Brain microvascular endothelial cell (primary cell): ENCODE measurements at regions not wholly inside any gene's neighbourhood (a gene's known extent, or its start where the extent isn't known, plus 50 kb on each side); places are given as distances from the start of the nearest gene placed in this dataset.

Experiments
- DNase-seq: peaks from one replicate; pipeline ENCODE4 v3.0.0-alpha.2; 2020
- H3K27ac ChIP-seq: fragments of 250-450 bp; sonication (Bioruptor Pico); 2 replicates; pipeline ENCODE4 v1.5.1; 2020; ENCODE audit warnings: mild to moderate bottlenecking, moderate library complexity
- H3K27me3 ChIP-seq: fragments of 250-450 bp; sonication (Bioruptor Pico); replicated peaks from 2 replicates; pipeline ENCODE4 v1.5.1; 2020; ENCODE audit warnings: mild to moderate bottlenecking
- H3K36me3 ChIP-seq: fragments of 250-450 bp; sonication (Bioruptor Pico); replicated peaks from 2 replicates; pipeline ENCODE4 v1.5.1; 2020; ENCODE audit warnings: mild to moderate bottlenecking
- H3K4me3 ChIP-seq: 2 replicates; pipeline ENCODE4 v1.5.1; 2011; ENCODE audit warnings: low read depth, mild to moderate bottlenecking, control low read depth, low read length, moderate library complexity
- in situ Hi-C: cut with HindIII; loops from 2 replicates; pipeline ENCODE4 v1.10.0; 2017; ENCODE audit warnings: low sequenced_read_pairs, low pct_ligation_motif_present
- TF ChIP-seq, protein P1 (sequence below): IDR thresholded peaks from 2 replicates; pipeline ENCODE4 v1.5.1; 2011; ENCODE audit warnings: low read depth, mild to moderate bottlenecking, moderate library complexity, low read length, control low read depth, inconsistent platforms; ENCODE audit errors: missing control alignments

DNA sequence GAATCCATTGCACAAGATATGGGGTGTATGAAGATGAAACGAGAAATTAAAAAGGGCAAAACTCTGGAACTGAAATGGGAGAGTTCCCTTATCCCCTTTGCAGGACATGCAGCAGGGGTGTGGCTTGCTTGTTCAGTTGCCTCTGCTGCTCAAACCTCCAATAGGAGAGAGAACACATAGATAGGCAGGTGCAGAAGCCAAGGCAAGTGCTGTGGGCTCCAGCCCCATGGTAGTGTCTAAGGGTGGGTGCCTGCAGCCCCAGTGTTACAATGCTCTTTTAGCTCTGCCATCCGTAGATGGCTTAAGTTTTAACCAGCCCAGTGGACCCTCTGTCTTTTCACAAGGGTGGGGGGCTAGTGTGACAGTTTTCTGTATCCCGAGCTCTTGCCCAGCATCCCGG, 69.7 kb downstream of the CMAS start:
- TF ChIP-seq, protein P1, sequence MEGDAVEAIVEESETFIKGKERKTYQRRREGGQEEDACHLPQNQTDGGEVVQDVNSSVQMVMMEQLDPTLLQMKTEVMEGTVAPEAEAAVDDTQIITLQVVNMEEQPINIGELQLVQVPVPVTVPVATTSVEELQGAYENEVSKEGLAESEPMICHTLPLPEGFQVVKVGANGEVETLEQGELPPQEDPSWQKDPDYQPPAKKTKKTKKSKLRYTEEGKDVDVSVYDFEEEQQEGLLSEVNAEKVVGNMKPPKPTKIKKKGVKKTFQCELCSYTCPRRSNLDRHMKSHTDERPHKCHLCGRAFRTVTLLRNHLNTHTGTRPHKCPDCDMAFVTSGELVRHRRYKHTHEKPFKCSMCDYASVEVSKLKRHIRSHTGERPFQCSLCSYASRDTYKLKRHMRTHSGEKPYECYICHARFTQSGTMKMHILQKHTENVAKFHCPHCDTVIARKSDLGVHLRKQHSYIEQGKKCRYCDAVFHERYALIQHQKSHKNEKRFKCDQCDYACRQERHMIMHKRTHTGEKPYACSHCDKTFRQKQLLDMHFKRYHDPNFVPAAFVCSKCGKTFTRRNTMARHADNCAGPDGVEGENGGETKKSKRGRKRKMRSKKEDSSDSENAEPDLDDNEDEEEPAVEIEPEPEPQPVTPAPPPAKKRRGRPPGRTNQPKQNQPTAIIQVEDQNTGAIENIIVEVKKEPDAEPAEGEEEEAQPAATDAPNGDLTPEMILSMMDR = no peak
- Histone ChIP-seq H3K4me3 (no peak overlapping the region), H3K36me3 (no peaks in the 10 kb centered on the region), H3K27me3 (no peaks in the 10 kb centered on the region), H3K27ac (no peak overlapping the region)
- DNase-seq = no peak
- in situ Hi-C loops = no loop called here

DNA sequence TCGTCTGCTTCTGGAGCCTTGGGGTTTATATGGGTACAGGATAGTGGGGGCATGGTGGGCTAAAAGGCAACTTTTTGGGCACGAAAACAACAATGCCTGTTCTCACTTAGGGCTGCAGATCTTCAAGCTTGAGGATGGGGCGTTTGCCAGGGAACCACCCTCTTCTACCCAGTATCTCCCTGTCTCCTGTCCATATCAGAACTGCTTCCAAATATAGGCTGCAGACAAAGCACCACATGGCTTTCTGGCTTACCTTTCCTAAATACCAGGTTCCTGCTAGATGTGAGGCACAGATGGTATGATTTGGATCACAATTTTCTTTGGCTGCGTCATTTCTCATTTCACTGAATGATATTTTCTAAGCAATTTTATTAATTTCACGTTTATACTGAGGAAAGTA, 70.4 kb downstream of the CMAS start:
- in situ Hi-C loops = no loop called here
- TF ChIP-seq, protein P1 = no peak
- Histone ChIP-seq H3K27ac (no peak overlapping the region), H3K27me3 (no peaks in the 10 kb centered on the region), H3K4me3 (no peak overlapping the region), H3K36me3 (no peaks in the 10 kb centered on the region)
- no peak for DNase-seq

DNA sequence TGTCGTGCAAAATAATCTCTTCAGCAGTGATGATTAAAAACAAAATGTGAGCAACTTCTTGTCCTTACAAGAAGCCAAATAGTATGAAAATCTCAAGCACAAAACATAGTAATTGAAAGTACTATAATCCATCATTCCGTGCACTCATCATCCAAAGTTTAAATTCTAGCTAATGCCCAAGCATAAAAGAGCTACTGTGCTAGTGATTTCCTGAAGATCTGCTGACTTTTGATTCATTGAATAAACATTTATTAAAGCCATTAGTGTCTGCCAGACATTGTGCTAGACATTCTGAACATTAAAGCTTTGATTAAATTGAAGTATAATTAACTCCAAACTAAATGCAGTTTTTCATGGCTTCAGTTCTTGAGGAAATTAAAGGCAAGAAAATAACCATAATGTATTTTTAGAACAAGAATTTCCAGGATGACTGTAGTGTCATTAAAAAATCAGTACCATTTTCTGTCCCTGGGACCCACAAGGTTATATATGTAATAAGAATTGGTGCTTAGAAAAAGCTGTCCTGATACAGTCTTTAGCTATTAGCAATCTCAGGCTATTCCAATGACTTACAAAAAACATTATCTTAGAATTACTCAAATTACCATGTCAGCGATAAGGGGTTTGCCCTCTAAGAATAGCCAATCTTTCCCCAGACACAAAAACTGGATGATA, 71.7 kb downstream of the CMAS start:
- Histone ChIP-seq H3K27ac (no peak overlapping the region), H3K36me3 (no peaks in the 10 kb centered on the region), H3K4me3 (no peak overlapping the region), H3K27me3 (no peaks in the 10 kb centered on the region)
- DNase-seq = no peak
- in situ Hi-C loops = no loop called here
- TF ChIP-seq, protein P1 = no peak

DNA sequence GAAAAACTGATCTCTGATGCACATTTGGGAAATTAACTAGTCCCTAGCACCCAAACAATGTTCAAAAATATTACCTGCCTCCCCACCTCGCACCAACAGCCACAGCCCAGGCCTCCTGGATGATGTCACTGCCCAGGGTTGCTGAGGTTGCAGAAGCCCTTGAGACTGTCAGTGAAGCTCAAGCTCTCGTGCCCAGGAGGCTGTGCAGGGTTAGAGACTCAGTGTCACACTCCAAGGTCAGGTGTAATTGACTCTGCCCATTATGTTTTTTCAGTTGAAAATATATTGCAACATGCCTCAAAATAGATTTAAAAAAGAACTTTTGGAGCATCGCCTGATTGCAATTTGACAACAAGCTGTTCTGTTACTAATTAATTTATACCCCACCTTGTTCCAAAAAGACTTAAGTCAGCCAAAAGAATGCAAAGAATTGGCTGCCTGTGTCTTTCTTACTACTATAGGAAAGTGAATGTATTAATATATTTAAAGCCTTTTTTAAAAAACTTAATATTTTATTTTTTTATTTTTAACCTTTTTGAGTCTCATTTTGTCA, 72.3 kb downstream of the CMAS start:
- Histone ChIP-seq H3K27ac (no peak overlapping the region), H3K36me3 (no peaks in the 10 kb centered on the region), H3K4me3 (no peak overlapping the region), H3K27me3 (no peaks in the 10 kb centered on the region)
- DNase-seq = no peak
- in situ Hi-C loops = no loop called here
- TF ChIP-seq, protein P1 = no peak

DNA sequence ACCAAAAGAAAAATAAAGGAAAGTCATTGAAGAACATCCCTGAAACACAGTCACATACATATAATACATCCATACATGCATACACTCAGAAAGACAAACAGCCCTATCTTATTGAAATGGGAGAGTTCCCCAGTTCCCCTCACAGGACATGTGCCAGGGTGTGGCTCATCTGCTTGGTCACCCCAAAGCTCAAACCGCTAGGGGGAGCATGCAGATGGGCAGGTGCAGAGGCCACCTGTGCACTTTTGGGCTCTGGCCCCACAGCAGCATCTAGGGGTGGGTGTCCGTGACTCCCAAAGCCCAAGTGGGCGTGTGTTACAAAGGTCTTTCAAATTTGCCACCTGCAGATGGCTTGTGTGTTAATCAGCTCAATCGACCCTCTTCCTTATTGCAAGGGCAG, 75.2 kb downstream of the CMAS start:
- Histone ChIP-seq H3K4me3 (no peak overlapping the region), H3K27ac (no peak overlapping the region), H3K27me3 (no peaks in the 10 kb centered on the region), H3K36me3 (no peaks in the 10 kb centered on the region)
- DNase-seq = no peak
- TF ChIP-seq, protein P1 = peak; percentile 33
- in situ Hi-C loops = no loop called here

DNA sequence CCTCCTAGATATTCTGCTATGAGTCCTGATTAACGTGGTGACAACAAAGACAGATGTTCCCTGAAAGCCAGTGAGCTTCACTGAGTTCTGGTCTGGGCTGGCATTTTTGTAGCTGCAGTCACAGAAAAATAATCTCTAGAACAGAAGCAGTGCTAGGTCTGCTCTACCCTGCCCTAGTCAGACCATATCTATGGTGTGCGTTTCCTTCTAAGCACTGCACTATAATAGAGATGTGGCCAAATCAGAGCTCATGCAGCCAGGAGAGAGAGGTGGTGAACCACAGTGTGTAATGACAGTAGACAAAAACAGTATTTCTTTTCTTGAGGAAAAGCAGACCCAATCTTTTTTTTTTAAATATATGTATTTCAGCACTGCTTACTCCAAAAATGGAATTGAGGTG, 76.3 kb downstream of the CMAS start:
- no peaks in the 10 kb centered on the region for H3K27me3 ChIP-seq
- H3K36me3 ChIP-seq = no peaks in the 10 kb centered on the region
- in situ Hi-C loops = no loop called here
- no peak overlapping the region for H3K27ac ChIP-seq
- H3K4me3 ChIP-seq = no peak overlapping the region
- DNase-seq = no peak
- TF ChIP-seq, protein P1 = no peak
